NCI-H748 treated with DMSO at 0.1 percent for 48 hours (cell line): ENCODE measurements at regions not wholly inside any gene's neighbourhood (a gene's known extent, or its start where the extent isn't known, plus 50 kb on each side); places are given as distances from the start of the nearest gene placed in this dataset.
"Not testable (repeated sequence)": the region's sequence is repeated elsewhere in the genome, so short reads cannot be mapped to it uniquely, and the experiment has no call there.

ENCODE experiments used
- DNase-seq: peaks from one replicate; lab custom pipeline; 2025; lab: John Stamatoyannopoulos, UW

GRCh38 chr14:106235356-106236159 lies 709.2 kb downstream of the TMEM121 start:
- DNase-seq = no peak

DNA sequence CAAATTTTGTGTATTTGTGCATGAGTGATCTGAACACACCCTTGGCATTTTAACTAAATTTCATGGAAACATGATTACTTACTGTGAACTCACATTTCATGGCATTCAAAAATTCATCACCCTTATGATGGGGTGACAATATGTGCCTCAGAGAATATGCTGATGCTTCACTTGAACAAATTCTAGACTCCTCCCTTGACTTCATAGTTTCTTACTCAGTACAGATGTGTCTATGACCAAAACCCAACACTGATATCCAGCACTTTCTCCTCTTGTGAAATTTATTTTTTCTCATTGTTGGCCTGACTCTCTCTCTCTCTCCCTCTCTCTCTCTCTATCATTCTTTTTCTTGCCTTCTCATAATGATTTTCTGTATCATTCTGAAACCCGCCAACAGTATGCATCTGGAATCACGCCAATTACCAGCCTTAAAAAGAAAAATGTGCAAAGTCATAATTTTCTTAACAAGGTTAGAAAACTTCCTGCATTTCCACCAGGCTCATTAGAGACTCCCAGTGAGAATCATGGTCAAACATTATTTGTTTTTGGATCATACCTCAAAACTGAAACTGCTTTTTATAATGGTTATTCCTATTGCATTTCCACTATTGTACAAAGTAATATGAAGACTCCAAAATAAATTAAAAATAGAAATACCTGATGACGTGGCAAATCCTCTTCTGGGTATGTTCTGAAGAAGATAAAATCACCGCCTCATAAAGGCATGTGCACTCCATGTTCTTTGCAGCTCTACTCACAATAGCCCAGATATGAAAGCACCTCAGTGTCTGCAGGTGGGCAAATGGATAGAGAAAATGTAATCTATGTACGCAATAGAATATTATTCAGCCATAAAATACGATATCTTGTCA lies 722.2 kb downstream of the TMEM121 start:
- no peak for DNase-seq

DNA sequence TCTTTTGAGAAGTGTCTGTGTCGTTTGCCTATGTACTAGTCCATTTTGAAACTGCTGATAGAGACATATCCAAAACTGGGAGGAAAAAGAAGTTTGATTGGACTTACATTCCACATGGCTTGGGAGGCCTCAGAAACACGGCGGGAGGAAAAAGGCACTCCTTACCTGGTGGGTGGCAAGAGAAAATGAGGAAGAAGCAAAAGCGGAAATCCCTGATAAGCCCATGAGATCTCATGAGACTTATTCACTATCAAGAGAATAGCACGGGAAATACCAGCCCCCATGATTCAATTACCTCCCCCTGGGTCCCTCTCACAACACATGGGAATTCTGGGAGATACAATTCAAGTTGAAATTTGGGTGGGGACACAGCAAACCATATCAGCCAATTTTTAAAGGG lies 727.6 kb downstream of the TMEM121 start:
- DNase-seq = not testable (repeated sequence)

DNA sequence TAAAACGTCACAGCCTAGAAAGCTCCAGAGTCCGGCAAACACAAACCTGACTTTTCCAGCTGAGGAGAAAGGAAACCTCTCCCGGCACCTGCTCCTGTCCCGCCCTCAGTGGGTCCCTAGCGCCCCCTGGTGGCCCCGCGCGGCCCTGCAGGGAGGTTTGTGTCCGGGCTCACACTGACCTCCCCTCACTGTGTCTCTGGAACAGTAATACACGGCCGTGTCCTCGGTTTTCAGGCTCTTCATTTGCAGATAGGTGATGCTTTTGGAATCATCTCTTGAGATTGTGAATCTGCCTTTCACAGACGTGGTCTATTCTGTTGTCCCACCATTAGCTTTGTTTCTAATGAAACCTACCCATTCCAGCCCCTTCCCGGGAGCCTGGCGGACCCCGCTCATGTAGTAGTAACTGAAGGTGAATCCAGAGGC lies 731.2 kb downstream of the TMEM121 start:
- DNase-seq = peak; percentile 55

DNA sequence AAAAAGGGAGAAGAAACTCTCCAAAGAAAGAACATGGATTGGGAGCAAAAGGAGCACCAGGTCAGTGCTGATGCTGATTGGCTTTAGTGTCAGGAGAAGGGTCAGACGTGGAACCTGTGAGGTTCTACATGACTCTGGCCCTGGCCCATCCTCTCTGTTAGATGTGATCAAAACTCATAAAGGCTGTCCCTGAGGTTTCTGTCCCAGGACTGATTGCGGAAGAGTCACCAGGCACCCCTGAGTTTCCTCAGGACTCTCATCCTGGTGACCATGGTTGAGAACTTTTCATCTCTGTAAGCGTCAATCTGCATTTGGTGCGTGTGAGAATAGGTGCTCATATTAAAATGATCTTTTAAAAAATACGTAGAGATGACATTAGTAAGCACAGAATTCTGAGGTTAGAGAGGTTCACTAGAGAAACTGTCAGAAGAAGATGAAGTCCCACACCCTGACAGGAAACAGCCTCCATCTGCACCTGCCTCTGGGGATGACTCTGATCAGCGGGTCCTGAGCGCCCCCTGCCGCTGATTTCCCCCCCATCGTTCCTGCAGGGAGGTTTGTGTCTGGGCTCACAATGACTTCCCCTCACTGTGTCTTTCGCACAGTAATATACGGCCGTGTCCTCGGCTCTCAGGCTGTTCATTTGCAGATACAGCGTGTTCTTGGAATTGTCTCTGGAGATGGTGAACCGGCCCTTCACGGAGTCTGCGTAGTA lies 741.8 kb downstream of the TMEM121 start:
- no peak for DNase-seq

GRCh38 chr14:106269029-106269428 lies 742.6 kb downstream of the TMEM121 start:
- DNase-seq = no peak

DNA sequence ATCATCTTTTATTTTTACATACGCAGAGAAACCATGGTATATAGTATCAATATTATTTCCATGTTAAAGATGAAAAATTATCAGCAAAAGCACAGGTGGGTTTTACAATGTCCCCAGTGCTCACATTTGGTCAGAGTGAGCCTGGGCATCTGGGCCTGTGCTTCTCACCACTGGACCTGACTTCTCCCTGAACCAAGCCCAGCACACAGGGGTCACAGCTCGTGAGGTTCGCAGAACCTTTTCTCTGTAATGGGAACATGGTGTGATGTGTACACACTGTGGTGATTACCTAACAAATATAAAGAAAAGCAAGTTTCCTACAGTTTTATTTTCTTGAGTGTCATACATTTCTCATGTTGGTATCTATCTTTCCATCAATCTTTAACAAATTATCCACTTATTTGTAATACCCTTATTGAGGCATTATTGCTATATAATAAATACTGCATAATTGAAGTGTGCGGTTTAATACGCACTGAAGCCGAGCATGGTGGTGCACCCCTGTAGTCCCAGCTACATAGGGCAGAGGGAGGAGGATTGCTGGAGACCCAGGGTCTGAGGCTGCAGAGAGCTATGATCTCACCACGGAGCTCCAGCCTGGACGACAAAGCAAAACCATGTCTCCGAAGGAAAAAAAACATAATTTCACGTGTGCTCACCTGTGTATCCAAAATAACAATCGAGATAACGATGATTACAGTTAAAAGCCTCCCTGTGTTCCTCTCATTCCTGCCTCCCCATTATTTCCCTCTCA lies 743.2 kb downstream of the TMEM121 start:
- DNase-seq = no peak

DNA sequence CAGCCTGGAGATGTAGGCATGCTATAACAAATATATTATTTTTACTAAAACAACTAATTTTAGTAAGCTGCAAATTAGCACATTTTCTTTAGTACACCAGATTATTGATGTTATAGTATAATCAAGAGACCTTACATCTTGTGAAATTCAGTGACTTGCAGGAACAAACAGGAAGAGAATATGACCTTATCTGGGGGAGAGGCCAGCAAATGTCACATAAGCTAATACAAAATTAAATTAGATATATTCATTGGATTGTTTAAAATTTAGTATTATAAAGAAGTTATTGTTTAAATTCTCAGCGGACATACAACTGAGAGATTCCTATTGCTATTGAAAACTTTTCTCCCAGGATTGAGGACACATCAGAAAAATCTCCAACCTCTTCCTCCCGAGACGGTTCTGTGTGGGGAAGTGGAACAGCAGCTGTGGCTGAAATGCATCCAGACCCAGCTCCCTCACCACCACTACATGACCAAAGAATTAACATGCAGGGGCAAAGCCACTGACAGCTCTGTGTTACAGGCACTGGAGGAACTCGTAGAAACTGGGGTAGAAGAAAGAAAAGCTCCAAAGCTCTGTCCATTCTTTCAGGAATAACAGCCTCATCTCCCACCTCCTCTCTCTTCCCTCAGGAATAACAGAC lies 744.2 kb downstream of the TMEM121 start:
- not testable (repeated sequence) for DNase-seq

- DNase-seq = no peak
Observed at GRCh38 chr14:106276326-106277267, 750.2 kb downstream of the TMEM121 start.

GRCh38 chr14:106277503-106277902 lies 751.1 kb downstream of the TMEM121 start:
- no peak for DNase-seq

DNA sequence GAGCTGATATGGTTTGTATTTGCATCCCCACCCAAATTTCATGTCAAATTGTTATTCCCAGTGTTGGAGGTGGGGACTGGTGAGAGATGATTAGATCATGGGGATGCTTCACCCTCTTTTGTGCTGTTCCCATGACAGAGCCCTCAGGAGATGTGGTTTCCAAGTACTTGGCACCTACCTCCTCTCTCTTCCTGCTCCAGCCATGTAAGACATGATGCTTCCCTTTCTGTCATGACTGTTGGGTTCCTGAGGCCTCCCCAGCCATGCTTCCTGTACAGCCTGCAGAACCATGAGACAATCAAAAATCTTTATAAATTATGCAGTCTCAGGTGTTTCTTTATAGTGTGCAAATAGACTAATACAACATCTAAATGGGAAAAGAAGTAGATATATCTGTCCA lies 754.5 kb downstream of the TMEM121 start:
- DNase-seq = no peak

DNA sequence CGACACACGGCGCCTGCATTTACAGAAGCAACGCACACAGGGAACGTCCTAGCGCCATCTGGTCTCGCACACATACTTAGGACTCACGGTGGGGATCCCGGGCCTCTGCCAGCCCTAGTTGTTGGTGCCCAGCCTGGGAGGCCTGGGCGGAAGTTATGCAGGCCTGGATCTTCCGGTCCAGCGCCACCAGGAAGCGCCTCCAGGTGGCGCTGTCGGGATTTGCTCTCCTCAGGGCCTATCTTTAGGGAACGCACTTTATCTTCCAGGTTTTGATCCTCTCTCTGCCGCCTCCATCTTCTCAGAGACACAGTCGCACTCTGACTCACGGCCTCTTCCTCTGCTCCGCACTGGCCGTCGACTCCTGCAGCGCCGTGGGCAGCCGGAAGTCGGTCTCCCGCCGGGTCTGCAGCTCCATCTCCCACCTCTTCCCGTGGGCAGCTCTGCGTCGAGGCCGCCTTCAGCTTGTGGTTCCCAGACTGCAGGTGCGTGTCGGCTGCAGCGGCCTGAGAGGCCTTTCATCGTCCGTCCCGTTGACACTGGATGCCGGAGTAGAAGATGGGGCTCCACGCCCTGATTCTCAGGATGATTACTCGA lies 760.4 kb downstream of the TMEM121 start:
- DNase-seq = no peak

DNA sequence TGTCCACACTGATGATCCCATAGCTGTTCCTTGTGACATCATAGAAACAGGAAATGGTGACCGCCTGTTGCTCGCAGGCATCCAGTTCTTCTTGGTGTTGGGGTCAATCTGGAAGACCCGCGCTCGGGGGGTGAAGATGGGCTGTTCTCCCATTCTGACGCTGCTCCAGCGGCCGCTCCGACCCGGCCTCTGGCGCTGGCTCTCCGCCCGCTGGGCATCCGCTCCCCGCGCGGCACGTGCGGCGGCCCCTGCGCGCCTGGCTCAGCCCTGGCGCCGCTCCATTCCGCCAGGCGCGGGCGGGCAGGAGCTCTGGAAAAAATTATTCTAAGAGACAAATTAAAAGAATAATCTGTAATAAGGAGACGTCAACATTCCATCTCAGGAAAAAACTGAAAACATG lies 761.1 kb downstream of the TMEM121 start:
- no peak for DNase-seq

GRCh38 chr14:106291626-106292025 lies 765.2 kb downstream of the TMEM121 start:
- no peak for DNase-seq

- no peak for DNase-seq
Observed at GRCh38 chr14:106294324-106294723, 767.9 kb downstream of the TMEM121 start.

- not testable (repeated sequence) for DNase-seq
Observed at GRCh38 chr14:106300951-106301510, 774.6 kb downstream of the TMEM121 start.

GRCh38 chr14:106301609-106302008 lies 775.2 kb downstream of the TMEM121 start:
- DNase-seq = not testable (repeated sequence)

DNA sequence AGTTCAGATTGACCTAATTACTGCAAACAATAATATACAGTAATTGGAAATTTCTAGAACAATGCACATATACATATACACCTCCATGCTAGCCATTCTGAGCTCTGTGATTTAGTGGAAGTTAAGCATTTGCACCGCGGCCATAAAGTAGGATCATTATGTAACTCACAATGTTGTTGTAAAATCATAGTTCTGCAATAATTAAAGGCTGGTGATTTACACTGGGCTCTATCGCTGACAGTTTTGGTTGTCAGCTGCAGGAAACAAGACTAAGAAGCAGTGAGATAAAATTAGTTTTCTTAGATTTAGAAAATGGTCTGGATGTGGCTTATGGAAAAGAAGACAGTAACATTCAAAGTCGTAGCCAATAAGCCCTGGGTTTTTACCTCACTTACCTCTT lies 776.3 kb downstream of the TMEM121 start:
- no peak for DNase-seq

DNA sequence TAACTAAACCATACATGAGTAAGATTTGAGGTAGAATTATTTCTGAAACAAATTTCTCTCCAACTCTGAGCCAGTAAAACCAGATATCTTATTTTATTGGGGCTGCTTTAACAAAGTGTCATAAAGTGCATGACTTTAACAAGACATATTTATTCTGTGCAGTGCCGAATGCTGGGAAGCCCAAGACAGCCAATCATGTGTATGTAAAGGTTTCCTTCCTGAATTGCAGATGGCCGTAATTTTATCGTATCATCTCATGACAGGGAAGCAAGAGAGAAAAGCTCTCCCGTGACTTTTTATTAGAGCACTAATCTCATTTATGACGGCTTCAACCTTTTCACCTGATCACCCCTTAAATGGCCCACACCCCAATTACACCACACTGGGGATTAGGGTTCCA lies 777.9 kb downstream of the TMEM121 start:
- DNase-seq = no peak
